ENCODE measurements at regions not wholly inside any gene's neighbourhood (a gene's known extent, or its start where the extent isn't known, plus 50 kb on each side); places are given as distances from the start of the nearest gene placed in this dataset.
"Not testable (repeated sequence)": the region's sequence is repeated elsewhere in the genome, so short reads cannot be mapped to it uniquely, and the experiment has no call there.

DNA sequence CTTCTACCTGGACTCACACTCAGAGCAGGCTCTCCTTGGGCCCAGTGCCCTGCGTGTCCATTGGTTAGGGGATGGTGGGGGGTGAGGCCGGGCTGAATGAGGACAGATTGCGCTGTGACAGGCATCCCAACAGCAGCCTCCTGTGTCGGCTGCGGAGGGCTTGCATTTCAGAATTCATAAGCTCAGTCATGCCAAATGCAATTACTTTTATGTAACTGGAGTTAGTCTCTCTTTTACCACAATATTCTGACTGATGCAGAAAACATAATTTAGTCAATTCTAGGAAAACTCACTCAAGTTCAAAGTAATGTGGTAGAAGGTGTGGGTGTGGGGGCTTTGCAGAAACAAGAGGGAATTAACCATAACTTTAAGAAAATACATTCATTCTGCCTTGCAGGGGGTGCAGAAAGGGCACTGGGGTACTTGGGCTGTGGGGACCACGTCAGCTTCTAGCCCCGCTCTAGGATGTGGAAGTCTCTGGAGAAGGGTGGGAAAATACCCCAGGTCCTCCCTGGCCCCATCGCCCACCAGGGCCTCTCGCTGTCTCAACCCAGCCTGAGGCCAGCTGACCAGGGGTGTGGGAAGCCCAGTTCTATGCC lies 257.7 kb downstream of the ADGRD1 start:
- H3K4me3 ChIP-seq (ENCODE audit: control insufficient read depth in 2 of 3, extremely low read depth in 1 of 3, insufficient read depth in 2 of 3, low read depth in 1 of 3, low read length in 3 of 3): no peak overlapping the region
- H3K4me2 ChIP-seq (ENCODE audit: control insufficient read depth, extremely low read depth, insufficient read depth, low read depth, low read length): no peak overlapping the region
- dilution Hi-C loops (cut with MboI; ENCODE audit: extremely low pct_ligation_motif_present, low sequenced_read_pairs): no loop called here
- no peak overlapping the region for H3K9ac ChIP-seq (ENCODE audit: control insufficient read depth, extremely low read depth, insufficient read depth, low read length)
- TF ChIP-seq, protein P1, sequence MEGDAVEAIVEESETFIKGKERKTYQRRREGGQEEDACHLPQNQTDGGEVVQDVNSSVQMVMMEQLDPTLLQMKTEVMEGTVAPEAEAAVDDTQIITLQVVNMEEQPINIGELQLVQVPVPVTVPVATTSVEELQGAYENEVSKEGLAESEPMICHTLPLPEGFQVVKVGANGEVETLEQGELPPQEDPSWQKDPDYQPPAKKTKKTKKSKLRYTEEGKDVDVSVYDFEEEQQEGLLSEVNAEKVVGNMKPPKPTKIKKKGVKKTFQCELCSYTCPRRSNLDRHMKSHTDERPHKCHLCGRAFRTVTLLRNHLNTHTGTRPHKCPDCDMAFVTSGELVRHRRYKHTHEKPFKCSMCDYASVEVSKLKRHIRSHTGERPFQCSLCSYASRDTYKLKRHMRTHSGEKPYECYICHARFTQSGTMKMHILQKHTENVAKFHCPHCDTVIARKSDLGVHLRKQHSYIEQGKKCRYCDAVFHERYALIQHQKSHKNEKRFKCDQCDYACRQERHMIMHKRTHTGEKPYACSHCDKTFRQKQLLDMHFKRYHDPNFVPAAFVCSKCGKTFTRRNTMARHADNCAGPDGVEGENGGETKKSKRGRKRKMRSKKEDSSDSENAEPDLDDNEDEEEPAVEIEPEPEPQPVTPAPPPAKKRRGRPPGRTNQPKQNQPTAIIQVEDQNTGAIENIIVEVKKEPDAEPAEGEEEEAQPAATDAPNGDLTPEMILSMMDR (optimal IDR thresholded peaks at IDR 0.05 in 1 of 3, IDR thresholded peaks at IDR 0.05 in 1 of 3, conservative IDR thresholded peaks at IDR 0.05 in 1 of 3; ENCODE audit: extremely low read depth in 1 of 3, insufficient read depth in 2 of 3, low read length in 3 of 3): no peak
- no peak for TF ChIP-seq EZH2 (IDR thresholded peaks at IDR 0.05; ENCODE audit: low read length)
- H3K27ac ChIP-seq (ENCODE audit: control insufficient read depth, insufficient read depth, low read length): no peak overlapping the region
- DNase-seq (ENCODE audit: low read depth, low spot score) (no peak), FAIRE-seq (no peak)
- H2AFZ ChIP-seq (ENCODE audit: control insufficient read depth, low read length): no peak overlapping the region
- peaks cover 6% of the 10 kb centered on the region for H3K9me3 ChIP-seq (ENCODE audit: control insufficient read depth, low read depth, low read length)
- no peaks in the 10 kb centered on the region for H3K36me3 ChIP-seq (ENCODE audit: control insufficient read depth in 2 of 2, extremely low read depth in 1 of 2, insufficient read depth in 2 of 2, low read length in 2 of 2)
- H3K27me3 ChIP-seq (ENCODE audit: control insufficient read depth, extremely low read depth, insufficient read depth, low read length): no peaks in the 10 kb centered on the region
- no peaks in the 10 kb centered on the region for H4K20me1 ChIP-seq (ENCODE audit: control insufficient read depth, extremely low read depth, insufficient read depth, low read length)
- no peaks in the 10 kb centered on the region for H3K9me1 ChIP-seq (ENCODE audit: control insufficient read depth, extremely low read depth, insufficient read depth, low read length)
- H3K79me2 ChIP-seq (ENCODE audit: control insufficient read depth, insufficient read depth, low read length): no peaks in the 10 kb centered on the region
- no peaks in the 10 kb centered on the region for H3K4me1 ChIP-seq (ENCODE audit: control insufficient read depth, extremely low read depth, insufficient read depth, low read length)

DNA sequence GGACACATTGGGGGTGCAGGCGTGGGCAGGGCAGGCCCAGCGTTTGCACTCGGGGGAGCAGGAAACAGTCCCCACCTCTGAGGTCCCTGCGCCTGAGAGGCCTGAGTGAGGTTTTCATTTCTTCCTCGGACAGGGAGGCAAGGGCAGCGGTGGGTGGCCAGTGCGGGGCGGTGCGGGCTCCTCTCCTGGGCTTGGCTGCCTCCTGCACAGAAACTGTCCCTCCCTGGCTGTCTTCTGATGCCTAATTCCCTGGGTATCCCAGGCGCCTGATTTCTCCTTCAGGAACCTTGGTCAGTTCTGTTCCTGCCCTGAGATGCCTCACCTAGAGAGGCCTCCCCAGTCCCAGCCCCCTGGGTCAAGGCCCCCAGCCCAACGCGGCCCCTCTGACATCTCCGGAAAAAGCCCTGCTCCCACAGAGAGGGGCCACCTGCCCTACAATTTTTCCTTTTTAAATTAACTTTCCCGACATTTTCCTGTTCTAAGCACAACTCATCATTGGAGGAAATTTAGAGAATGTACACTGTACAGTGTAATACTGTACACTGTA lies 260.3 kb downstream of the ADGRD1 start:
- Histone ChIP-seq H4K20me1 (ENCODE audit: control insufficient read depth, extremely low read depth, insufficient read depth, low read length) (no peaks in the 10 kb centered on the region), H3K27ac (ENCODE audit: control insufficient read depth, insufficient read depth, low read length) (no peak overlapping the region), H3K27me3 (ENCODE audit: control insufficient read depth, extremely low read depth, insufficient read depth, low read length) (no peaks in the 10 kb centered on the region), H3K9me1 (ENCODE audit: control insufficient read depth, extremely low read depth, insufficient read depth, low read length) (no peaks in the 10 kb centered on the region), H3K4me1 (ENCODE audit: control insufficient read depth, extremely low read depth, insufficient read depth, low read length) (no peaks in the 10 kb centered on the region), H3K79me2 (ENCODE audit: control insufficient read depth, insufficient read depth, low read length) (no peaks in the 10 kb centered on the region), H3K9ac (ENCODE audit: control insufficient read depth, extremely low read depth, insufficient read depth, low read length) (no peak overlapping the region), H3K36me3 (ENCODE audit: control insufficient read depth in 2 of 2, extremely low read depth in 1 of 2, insufficient read depth in 2 of 2, low read length in 2 of 2) (no peaks in the 10 kb centered on the region), H3K9me3 (ENCODE audit: control insufficient read depth, low read depth, low read length) (peaks cover 6% of the 10 kb centered on the region), H2AFZ (ENCODE audit: control insufficient read depth, low read length) (no peak overlapping the region), H3K4me2 (ENCODE audit: control insufficient read depth, extremely low read depth, insufficient read depth, low read depth, low read length) (no peak overlapping the region), H3K4me3 (ENCODE audit: control insufficient read depth in 2 of 3, extremely low read depth in 1 of 3, insufficient read depth in 2 of 3, low read depth in 1 of 3, low read length in 3 of 3) (no peak overlapping the region)
- dilution Hi-C loops (cut with MboI; ENCODE audit: extremely low pct_ligation_motif_present, low sequenced_read_pairs): no loop called here
- no peak for DNase-seq (ENCODE audit: low read depth, low spot score)
- TF ChIP-seq, protein P1 (optimal IDR thresholded peaks at IDR 0.05 in 1 of 3, IDR thresholded peaks at IDR 0.05 in 1 of 3, conservative IDR thresholded peaks at IDR 0.05 in 1 of 3; ENCODE audit: extremely low read depth in 1 of 3, insufficient read depth in 2 of 3, low read length in 3 of 3): no peak
- no peak for TF ChIP-seq EZH2 (IDR thresholded peaks at IDR 0.05; ENCODE audit: low read length)
- FAIRE-seq: no peak

DNA sequence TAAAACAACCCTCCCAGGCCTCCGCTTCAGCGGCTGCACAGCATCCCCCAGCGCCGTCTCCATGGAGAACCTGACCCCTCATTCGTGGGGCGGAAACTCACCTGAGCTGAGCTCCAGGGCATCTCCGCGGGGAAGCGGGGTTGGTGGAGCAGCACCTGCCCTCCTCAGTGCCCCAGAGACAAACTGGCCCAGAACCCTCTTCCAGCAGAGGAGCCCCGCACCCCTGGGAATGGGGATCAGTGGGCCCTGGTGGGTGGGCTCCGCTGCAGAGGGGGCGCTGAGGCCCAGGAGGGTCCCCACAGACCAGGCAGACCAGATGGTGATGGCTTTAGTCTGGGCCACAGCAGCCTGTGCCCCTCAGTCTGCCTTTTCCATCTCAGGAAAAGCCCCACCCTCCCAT lies 261.2 kb downstream of the ADGRD1 start:
- H3K27ac ChIP-seq (ENCODE audit: control insufficient read depth, insufficient read depth, low read length); FAIRE-seq; dilution Hi-C loops (cut with MboI; ENCODE audit: extremely low pct_ligation_motif_present, low sequenced_read_pairs); H3K4me3 ChIP-seq (ENCODE audit: control insufficient read depth in 2 of 3, extremely low read depth in 1 of 3, insufficient read depth in 2 of 3, low read depth in 1 of 3, low read length in 3 of 3); DNase-seq (ENCODE audit: low read depth, low spot score); H2AFZ ChIP-seq (ENCODE audit: control insufficient read depth, low read length); H3K27me3 ChIP-seq (ENCODE audit: control insufficient read depth, extremely low read depth, insufficient read depth, low read length); H3K9ac ChIP-seq (ENCODE audit: control insufficient read depth, extremely low read depth, insufficient read depth, low read length); H3K79me2 ChIP-seq (ENCODE audit: control insufficient read depth, insufficient read depth, low read length); H4K20me1 ChIP-seq (ENCODE audit: control insufficient read depth, extremely low read depth, insufficient read depth, low read length); H3K36me3 ChIP-seq (ENCODE audit: control insufficient read depth in 2 of 2, extremely low read depth in 1 of 2, insufficient read depth in 2 of 2, low read length in 2 of 2); H3K4me1 ChIP-seq (ENCODE audit: control insufficient read depth, extremely low read depth, insufficient read depth, low read length); H3K9me3 ChIP-seq (ENCODE audit: control insufficient read depth, low read depth, low read length); H3K9me1 ChIP-seq (ENCODE audit: control insufficient read depth, extremely low read depth, insufficient read depth, low read length); H3K4me2 ChIP-seq (ENCODE audit: control insufficient read depth, extremely low read depth, insufficient read depth, low read depth, low read length): not testable (repeated sequence)

DNA sequence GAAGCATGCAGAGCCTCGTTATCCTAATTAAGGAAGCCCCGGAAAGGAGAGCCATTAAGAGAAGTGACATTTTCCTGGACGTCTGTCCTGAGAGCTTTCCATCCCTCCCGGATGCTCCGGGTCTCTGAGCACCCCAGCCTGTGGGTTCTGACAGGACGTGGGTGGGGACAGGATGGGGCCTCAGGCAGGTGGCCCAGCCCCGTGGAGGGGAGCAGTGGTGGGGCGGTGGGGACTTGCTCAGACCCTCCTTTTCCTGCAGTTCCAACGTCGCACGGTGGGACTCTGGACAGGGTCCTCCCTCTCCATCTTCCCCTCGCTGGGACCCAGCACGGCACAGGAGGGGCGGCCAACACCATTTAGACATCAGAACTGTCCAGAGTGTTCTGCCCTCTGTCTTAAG lies 262.9 kb downstream of the ADGRD1 start:
- H3K4me1 ChIP-seq (ENCODE audit: control insufficient read depth, extremely low read depth, insufficient read depth, low read length); H4K20me1 ChIP-seq (ENCODE audit: control insufficient read depth, extremely low read depth, insufficient read depth, low read length); H3K27me3 ChIP-seq (ENCODE audit: control insufficient read depth, extremely low read depth, insufficient read depth, low read length); H3K36me3 ChIP-seq (ENCODE audit: control insufficient read depth in 2 of 2, extremely low read depth in 1 of 2, insufficient read depth in 2 of 2, low read length in 2 of 2); FAIRE-seq; dilution Hi-C loops (cut with MboI; ENCODE audit: extremely low pct_ligation_motif_present, low sequenced_read_pairs); H3K79me2 ChIP-seq (ENCODE audit: control insufficient read depth, insufficient read depth, low read length); H3K27ac ChIP-seq (ENCODE audit: control insufficient read depth, insufficient read depth, low read length); H2AFZ ChIP-seq (ENCODE audit: control insufficient read depth, low read length); H3K4me2 ChIP-seq (ENCODE audit: control insufficient read depth, extremely low read depth, insufficient read depth, low read depth, low read length); DNase-seq (ENCODE audit: low read depth, low spot score); H3K4me3 ChIP-seq (ENCODE audit: control insufficient read depth in 2 of 3, extremely low read depth in 1 of 3, insufficient read depth in 2 of 3, low read depth in 1 of 3, low read length in 3 of 3); H3K9me1 ChIP-seq (ENCODE audit: control insufficient read depth, extremely low read depth, insufficient read depth, low read length); H3K9ac ChIP-seq (ENCODE audit: control insufficient read depth, extremely low read depth, insufficient read depth, low read length); H3K9me3 ChIP-seq (ENCODE audit: control insufficient read depth, low read depth, low read length): not testable (repeated sequence)

All from keratinocyte (primary cell).